ENCODE measurements at regions not wholly inside any gene's neighbourhood (a gene's known extent, or its start where the extent isn't known, plus 50 kb on each side); places are given as distances from the start of the nearest gene placed in this dataset.

- no peak for TF ChIP-seq POLR2A (IDR thresholded peaks at IDR 0.05)
- TF ChIP-seq, protein P1, sequence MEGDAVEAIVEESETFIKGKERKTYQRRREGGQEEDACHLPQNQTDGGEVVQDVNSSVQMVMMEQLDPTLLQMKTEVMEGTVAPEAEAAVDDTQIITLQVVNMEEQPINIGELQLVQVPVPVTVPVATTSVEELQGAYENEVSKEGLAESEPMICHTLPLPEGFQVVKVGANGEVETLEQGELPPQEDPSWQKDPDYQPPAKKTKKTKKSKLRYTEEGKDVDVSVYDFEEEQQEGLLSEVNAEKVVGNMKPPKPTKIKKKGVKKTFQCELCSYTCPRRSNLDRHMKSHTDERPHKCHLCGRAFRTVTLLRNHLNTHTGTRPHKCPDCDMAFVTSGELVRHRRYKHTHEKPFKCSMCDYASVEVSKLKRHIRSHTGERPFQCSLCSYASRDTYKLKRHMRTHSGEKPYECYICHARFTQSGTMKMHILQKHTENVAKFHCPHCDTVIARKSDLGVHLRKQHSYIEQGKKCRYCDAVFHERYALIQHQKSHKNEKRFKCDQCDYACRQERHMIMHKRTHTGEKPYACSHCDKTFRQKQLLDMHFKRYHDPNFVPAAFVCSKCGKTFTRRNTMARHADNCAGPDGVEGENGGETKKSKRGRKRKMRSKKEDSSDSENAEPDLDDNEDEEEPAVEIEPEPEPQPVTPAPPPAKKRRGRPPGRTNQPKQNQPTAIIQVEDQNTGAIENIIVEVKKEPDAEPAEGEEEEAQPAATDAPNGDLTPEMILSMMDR (IDR thresholded peaks at IDR 0.05) = no peak
- H3K4me1 ChIP-seq = no peaks in the 10 kb centered on the region
- H3K9me3 ChIP-seq = no peaks in the 10 kb centered on the region
- no peaks in the 10 kb centered on the region for H3K36me3 ChIP-seq (ENCODE audit: low read depth, missing control alignments)
- intact Hi-C loops (cut with DNase I; ENCODE audit: low total_unique reads) = no loop called here
- no peak overlapping the region for H3K27ac ChIP-seq
- H3K27me3 ChIP-seq = no peaks in the 10 kb centered on the region
- H3K4me3 ChIP-seq = no peak overlapping the region
- WGBS, 2 donors = 63 to 71% methylated on average over 3 of the region's 3 CpGs
- no peak for DNase-seq
Observed at GRCh38 chr11:15336021-15336420, 221.3 kb downstream of the INSC start.

DNA sequence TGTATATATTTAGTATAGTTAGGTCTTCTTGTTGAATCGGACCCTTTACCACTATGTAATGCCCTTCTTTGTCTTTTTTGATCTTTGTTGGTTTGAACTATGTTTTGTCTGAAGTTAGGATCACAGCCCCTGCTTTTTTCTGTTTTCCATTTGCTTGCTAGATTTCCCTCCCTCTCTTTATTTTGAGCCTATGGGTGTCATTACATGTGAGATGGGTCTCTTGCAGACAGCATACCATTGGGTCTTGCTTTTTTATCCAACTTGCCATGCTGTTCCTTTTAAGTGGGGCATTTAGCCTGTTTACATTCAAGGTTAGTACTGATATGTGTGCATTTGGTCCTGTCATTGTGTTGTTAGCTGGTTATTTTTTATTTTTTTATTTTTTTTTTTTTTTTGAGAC is 224.6 kb downstream of the INSC start:
- intact Hi-C loops (cut with DNase I; ENCODE audit: low total_unique reads) = no loop called here
- no peak for TF ChIP-seq POLR2A (IDR thresholded peaks at IDR 0.05)
- TF ChIP-seq, protein P1 (IDR thresholded peaks at IDR 0.05) = no peak
- no peak for DNase-seq
- no peaks in the 10 kb centered on the region for H3K36me3 ChIP-seq (ENCODE audit: low read depth, missing control alignments)
- H3K27me3 ChIP-seq = no peaks in the 10 kb centered on the region
- H3K27ac ChIP-seq = no peak overlapping the region
- no peak overlapping the region for H3K4me3 ChIP-seq
- H3K4me1 ChIP-seq = no peaks in the 10 kb centered on the region
- 86 to 94% methylated on average over 1 of the region's 1 CpG for WGBS, 2 donors
- H3K9me3 ChIP-seq = no peaks in the 10 kb centered on the region

GRCh38 chr11:15341587-15341986 is 226.9 kb downstream of the INSC start:
- Histone ChIP-seq H3K4me3 (no peak overlapping the region), H3K36me3 (ENCODE audit: low read depth, missing control alignments) (no peaks in the 10 kb centered on the region), H3K4me1 (no peaks in the 10 kb centered on the region), H3K27ac (no peak overlapping the region), H3K9me3 (no peaks in the 10 kb centered on the region), H3K27me3 (no peaks in the 10 kb centered on the region)
- intact Hi-C loops (cut with DNase I; ENCODE audit: low total_unique reads) = no loop called here
- no peak for DNase-seq
- TF ChIP-seq POLR2A (IDR thresholded peaks at IDR 0.05) = no peak
- TF ChIP-seq, protein P1 (IDR thresholded peaks at IDR 0.05) = no peak
- WGBS, 2 donors = 36 to 71% methylated on average over 1 of the region's 1 CpG

DNA sequence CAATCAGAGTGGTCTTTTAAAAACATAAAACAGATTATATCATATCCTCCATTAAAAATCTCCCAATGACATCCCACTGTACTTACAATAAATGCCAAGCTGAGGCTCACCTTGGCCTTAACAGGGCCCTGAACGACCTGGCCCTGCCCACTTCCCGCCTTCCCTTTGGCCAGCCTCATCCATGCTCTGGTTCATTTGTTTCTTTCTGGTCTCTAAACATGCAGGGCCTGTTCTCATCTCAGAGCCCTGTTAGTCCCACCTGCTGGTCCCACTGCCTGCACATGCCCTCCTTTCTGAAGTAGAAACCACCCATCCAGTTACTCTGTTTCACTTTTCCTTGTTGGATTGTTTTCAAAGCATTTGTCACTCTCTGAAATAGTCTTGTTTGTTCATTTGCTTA is 227.4 kb downstream of the INSC start:
- WGBS, 2 donors = 65 to 66% methylated on average over 2 of the region's 2 CpGs
- no peak overlapping the region for H3K4me3 ChIP-seq
- no peaks in the 10 kb centered on the region for H3K36me3 ChIP-seq (ENCODE audit: low read depth, missing control alignments)
- DNase-seq = no peak
- H3K27me3 ChIP-seq = no peaks in the 10 kb centered on the region
- no peaks in the 10 kb centered on the region for H3K9me3 ChIP-seq
- intact Hi-C loops (cut with DNase I; ENCODE audit: low total_unique reads) = no loop called here
- no peak overlapping the region for H3K27ac ChIP-seq
- no peak for TF ChIP-seq POLR2A (IDR thresholded peaks at IDR 0.05)
- TF ChIP-seq, protein P1 (IDR thresholded peaks at IDR 0.05) = no peak
- H3K4me1 ChIP-seq = no peaks in the 10 kb centered on the region

DNA sequence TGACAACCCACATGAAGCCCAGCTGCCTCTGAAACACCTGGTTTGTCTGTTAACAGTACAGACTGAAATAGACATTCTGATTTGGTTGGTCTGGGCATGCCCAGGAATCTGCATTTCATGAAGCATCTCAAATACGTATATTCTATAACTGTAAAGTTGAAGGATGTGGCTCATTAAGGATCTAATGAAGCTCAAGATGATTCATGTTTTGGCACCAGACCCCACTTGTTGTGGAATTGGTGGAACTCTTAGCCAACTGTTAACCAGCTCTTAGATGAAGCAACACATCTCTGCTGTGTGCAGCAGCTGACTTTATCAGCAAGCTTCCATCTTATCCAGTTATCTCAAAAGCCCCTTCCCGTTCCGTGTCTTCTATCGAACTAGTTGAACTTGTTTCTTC is 232.2 kb downstream of the INSC start:
- H3K27me3 ChIP-seq = no peaks in the 10 kb centered on the region
- H3K27ac ChIP-seq = no peak overlapping the region
- intact Hi-C loops (cut with DNase I; ENCODE audit: low total_unique reads) = no loop called here
- H3K36me3 ChIP-seq (ENCODE audit: low read depth, missing control alignments) = no peaks in the 10 kb centered on the region
- H3K4me3 ChIP-seq = no peak overlapping the region
- no peaks in the 10 kb centered on the region for H3K4me1 ChIP-seq
- no peaks in the 10 kb centered on the region for H3K9me3 ChIP-seq
- no peak for DNase-seq
- 72 to 87% methylated on average over 4 of the region's 4 CpGs for WGBS, 2 donors
- TF ChIP-seq, protein P1 (IDR thresholded peaks at IDR 0.05) = no peak
- no peak for TF ChIP-seq POLR2A (IDR thresholded peaks at IDR 0.05)
